ENCODE measurements at regions not wholly inside any gene's neighbourhood (a gene's known extent, or its start where the extent isn't known, plus 50 kb on each side); places are given as distances from the start of the nearest gene placed in this dataset.

DNA sequence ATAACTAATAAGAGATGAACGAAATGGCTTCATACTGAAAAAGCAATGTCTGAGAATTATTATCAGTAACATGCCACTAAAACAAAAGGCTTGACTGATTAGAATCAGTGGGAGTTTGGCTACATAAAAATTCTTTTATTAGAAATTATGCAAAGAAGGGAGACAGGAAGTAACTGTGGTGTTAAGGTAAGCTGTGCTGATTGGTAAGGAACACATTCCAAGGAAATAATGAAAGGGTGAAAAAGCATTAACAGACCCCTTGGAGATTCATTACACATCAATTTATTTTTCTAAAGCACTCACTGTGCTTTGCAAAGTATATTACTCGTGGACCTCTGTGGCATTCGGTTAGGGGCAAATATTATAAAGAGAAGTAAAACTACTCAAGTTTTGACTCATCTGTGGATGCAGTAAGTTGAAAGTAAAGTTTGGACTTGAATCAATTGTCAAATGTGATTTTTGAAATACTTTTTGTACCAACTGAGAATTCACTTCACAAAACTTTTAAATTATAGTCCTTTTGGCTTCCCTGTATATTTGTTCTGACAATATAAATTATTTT is 176.1 kb upstream of the ZPLD1 start:
- TF ChIP-seq POLR2A (IDR thresholded peaks at IDR 0.05) (no peak), CTCF (IDR thresholded peaks at IDR 0.05) (no peak)

All from right lobe of liver (tissue), 4 donors.